HTR-8/SVneo (cell line): ENCODE measurements at regions not wholly inside any gene's neighbourhood (a gene's known extent, or its start where the extent isn't known, plus 50 kb on each side); places are given as distances from the start of the nearest gene placed in this dataset.
"Not testable (repeated sequence)": the region's sequence is repeated elsewhere in the genome, so short reads cannot be mapped to it uniquely, and the experiment has no call there.

Experiments used
- DNase-seq: peaks from one replicate; pipeline ENCODE4 v3.0.0; 2011; ENCODE audit warnings: low spot score, mixed read lengths; ENCODE audit not compliant: insufficient read length
- FAIRE-seq: peaks from 2 replicates; lab custom pipeline; 2011; peaks lifted over from hg19 to GRCh38; lab: Jason Lieb, UNC

- DNase-seq, result no peak
- no peak for FAIRE-seq
These were observed 645.6 kb upstream of the ZNF804A start for GRCh38 chr2:183952741-183953140.

DNA sequence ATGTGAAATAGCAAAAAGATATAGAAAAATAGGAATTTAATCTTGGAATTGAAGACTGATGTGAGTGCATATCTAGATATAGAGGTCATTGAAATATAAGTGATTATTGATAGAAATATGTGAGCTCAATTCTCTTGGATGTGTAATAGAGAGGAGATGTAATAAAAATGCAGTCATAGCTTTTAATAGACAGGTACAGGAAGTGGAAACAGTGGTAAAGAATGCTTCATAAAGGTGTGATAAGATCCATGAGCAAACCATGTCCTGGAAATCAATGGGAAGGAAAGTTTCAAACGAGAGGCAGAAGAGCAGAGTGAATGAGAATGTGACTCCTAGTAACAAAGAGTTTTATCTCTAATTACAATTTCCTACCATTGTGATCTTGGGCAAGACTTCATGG is 634.7 kb upstream of the ZNF804A start:
- no peak for FAIRE-seq
- DNase-seq, result no peak

- DNase-seq (no peak), FAIRE-seq (no peak)
These were observed 633.8 kb upstream of the ZNF804A start for GRCh38 chr2:183964565-183964964.

GRCh38 chr2:183967756-183968155 is 630.6 kb upstream of the ZNF804A start:
- DNase-seq (no peak), FAIRE-seq (no peak)

DNA sequence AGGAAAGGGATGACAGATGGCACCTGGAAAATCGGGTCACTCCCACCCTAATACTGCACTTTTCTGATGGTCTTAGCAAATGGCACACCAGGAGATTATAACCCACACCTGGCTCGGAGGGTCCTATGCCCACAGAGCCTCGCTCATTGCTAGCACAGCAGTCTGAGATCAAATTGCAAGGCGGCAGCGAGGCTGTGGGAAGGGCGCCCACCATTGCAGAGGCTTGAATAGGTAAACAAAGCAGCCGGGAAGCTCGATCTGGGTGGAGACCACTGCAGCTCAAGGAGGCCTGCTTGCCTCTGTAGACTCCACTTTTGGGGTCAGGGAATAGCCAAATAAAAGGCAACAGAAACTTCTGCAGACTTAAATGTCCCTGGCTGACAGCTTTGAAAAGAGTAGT is 622.7 kb upstream of the ZNF804A start:
- not testable (repeated sequence) for FAIRE-seq, DNase-seq

- DNase-seq (no peak), FAIRE-seq (no peak)
These were observed 613.5 kb upstream of the ZNF804A start for GRCh38 chr2:183984871-183985270.

GRCh38 chr2:183991968-183992367 is 606.4 kb upstream of the ZNF804A start:
- no peak for DNase-seq
- no peak for FAIRE-seq

GRCh38 chr2:183993052-183993451 is 605.3 kb upstream of the ZNF804A start:
- no peak for FAIRE-seq
- no peak for DNase-seq

GRCh38 chr2:183995632-183996031 is 602.7 kb upstream of the ZNF804A start:
- FAIRE-seq, result no peak
- DNase-seq, result no peak

- no peak for FAIRE-seq
- no peak for DNase-seq
These were observed 601.2 kb upstream of the ZNF804A start for GRCh38 chr2:183996825-183997793.

- DNase-seq (no peak), FAIRE-seq (no peak)
These were observed 600.1 kb upstream of the ZNF804A start for GRCh38 chr2:183998041-183998796.

- no peak for DNase-seq
- FAIRE-seq, result no peak
These were observed 599.5 kb upstream of the ZNF804A start for GRCh38 chr2:183998797-183999190.

DNA sequence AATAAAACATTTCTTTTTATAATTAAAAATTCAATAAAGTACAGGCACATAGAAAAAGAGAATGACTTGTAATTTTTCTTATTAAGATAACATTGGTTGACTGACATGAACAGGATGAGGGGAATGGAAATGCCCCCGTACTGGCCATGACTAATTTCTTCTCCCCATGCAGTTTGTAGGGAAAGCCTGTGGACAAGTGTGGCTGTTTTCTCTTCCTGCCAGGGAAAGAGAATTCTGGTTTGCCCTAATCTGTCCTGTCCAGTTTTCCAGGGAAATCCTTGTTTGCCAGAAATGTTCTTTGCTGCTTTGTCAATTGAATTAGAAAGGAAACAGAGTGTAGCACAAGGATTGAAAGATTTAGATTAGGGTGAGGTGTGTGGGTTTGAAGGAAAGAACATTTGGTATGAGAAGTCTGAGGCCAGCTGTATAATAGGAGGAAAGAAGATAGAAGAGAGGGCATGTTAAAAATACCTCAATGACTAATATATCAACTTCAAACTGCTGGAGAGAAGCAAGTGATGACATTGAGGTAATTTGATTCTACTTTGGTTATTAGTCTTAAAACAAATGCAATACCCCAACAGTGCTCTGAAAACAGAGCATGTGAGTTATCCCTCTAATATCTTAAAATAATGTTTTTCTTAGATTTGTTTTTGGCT is 593.9 kb upstream of the ZNF804A start:
- FAIRE-seq, result no peak
- DNase-seq, result no peak

DNA sequence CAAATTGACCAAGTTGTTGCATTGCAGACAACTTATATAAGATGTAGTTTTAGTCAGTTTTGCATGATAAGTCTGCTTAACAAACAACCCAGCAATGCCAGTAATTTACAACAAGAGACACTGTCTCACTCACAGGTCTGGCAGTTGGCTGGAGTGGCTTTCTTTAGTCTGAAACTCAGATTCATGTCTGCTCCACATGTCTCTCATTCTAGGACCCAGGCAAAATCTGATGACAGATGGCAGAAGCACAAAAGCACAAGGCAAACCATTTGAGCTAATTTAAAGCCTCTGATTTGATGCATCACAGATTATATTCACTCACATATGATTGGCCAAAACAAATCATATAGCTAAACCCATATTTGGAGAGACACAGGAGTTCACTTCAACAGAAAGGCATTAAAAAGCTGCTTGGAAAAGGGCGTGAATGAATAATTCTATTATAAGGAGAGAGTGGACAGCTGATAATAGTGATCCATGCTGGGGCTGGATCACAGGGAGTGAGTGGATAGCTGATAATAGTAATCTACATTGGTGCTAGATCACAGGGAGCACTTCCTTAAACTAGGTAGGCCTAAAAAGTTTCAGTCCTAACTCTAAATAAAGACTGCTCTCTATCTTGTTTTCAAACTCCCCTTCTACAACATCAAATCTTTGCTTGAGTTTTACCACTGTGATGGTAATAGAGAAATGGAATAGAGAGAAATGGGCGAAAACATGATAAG is 593.2 kb upstream of the ZNF804A start:
- FAIRE-seq (no peak), DNase-seq (no peak)

- FAIRE-seq (no peak), DNase-seq (no peak)
These were observed 591.3 kb upstream of the ZNF804A start for GRCh38 chr2:184006998-184007397.

DNA sequence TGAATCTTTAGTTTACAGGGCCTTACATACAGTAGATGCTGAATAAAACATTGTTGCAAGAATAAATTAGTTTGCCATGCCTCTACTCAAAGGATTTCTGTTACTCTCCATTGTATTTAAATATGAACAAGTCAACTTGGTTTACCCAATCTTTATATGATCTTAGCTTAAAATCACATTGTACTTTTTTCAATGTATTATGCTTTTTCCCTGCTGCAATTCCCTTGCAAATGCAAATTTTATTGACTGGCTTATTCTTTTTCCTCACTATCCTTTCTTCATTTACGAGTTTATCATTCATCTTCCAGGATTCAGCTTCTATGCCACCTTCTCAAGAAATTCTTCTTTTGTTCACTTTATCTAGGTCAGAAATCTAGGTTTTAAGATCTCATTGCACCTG is 571.4 kb upstream of the ZNF804A start:
- DNase-seq (no peak), FAIRE-seq (no peak)

GRCh38 chr2:184030245-184030644 is 568.1 kb upstream of the ZNF804A start:
- FAIRE-seq (no peak), DNase-seq (no peak)

DNA sequence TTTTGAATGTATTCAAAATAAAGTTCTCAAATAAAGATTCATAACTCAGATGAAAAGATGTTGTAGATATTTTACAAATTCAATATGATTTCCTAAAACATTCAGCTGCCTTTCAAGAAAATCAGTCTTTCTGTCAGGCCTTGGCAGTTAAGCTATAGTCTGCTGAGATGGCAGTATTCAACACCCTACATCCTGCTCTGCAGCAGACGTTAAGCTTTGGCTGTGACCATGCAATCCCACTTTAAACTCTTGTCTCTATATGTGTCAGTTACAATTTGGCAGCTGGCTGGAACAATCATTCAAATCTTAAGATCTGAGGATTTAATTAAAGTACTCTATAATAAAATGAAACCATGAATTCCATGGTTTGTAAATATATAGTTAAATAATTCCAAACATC is 567.3 kb upstream of the ZNF804A start:
- no peak for FAIRE-seq
- no peak for DNase-seq

DNA sequence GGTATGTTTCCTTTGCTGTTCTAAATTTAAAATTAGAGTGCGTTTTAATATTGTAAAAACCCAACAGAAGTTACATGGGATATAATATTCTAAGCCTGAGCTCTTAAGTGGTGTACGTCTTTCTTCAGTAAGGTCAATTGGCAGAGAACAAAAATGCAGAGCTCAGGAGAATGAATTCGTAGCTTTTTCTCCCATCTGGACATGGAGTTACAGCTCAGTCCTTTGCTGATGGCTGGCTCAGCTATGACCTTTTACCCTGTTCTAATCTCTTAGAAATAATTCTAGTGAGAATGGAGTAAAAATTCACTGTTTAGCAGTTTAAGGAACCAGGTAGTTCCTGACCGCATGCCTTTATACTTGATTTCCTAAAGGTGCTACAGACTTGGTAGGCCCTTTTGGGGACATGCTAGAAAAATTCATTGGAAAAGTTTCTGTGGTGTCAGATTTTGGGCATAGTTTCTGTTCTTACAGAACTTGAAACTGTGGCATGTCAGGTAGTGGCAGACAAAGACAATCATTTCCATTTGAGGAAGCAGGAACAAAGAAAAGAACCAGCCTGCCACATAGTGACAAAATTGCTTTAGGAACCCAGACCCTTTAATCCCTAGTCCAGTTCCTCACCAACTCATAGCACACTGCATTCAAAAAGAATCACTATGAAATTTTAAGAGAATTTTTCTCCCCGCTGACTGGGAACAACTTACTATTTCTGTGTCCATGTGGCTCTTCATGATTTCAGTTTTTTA is 566.8 kb upstream of the ZNF804A start:
- DNase-seq (no peak), FAIRE-seq (no peak)
